ENCODE measurements at regions not wholly inside any gene's neighbourhood (a gene's known extent, or its start where the extent isn't known, plus 50 kb on each side); places are given as distances from the start of the nearest gene placed in this dataset.
"Not testable (repeated sequence)": the region's sequence is repeated elsewhere in the genome, so short reads cannot be mapped to it uniquely, and the experiment has no call there.

DNA sequence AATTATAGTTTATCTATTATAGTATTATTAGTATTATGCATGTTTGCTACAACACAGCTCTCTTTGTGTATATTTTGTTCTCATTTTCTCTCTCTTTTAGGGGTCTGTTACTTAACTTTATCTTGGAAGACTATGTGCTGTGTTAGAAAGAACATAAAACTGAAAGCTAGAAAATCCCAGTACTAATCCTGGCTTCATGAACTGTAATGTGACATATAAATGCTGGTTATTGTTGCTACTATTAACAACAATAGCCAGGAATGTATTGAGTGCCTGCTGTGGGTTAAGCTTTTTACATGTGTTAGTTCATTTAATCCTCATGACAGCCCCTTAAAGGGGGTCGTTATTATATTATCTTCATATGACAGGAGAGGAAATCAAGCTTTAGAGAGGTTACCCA lies 170.0 kb upstream of the DTNBP1 start:
- no peak for DNase-seq (ENCODE audit: low read depth)

DNA sequence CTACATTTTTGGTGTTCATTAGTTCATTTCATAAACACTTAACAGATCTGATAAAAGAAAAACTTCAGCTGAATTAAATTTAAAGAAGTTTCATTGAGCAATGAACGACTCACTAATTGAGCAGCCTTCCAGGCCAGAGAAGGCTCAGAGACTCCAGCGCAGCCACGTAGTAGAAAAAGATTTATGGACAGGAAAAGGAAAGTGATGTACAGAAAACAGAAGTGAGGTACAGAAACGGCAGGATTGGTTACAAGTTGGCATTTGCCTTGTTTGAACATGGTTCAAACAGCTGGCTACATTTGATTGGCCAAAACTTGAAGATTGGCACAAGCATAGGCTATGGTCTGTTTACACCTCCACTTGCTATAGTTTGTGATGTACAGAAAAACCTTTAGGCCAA lies 166.3 kb upstream of the DTNBP1 start:
- DNase-seq (ENCODE audit: low read depth) = no peak

DNA sequence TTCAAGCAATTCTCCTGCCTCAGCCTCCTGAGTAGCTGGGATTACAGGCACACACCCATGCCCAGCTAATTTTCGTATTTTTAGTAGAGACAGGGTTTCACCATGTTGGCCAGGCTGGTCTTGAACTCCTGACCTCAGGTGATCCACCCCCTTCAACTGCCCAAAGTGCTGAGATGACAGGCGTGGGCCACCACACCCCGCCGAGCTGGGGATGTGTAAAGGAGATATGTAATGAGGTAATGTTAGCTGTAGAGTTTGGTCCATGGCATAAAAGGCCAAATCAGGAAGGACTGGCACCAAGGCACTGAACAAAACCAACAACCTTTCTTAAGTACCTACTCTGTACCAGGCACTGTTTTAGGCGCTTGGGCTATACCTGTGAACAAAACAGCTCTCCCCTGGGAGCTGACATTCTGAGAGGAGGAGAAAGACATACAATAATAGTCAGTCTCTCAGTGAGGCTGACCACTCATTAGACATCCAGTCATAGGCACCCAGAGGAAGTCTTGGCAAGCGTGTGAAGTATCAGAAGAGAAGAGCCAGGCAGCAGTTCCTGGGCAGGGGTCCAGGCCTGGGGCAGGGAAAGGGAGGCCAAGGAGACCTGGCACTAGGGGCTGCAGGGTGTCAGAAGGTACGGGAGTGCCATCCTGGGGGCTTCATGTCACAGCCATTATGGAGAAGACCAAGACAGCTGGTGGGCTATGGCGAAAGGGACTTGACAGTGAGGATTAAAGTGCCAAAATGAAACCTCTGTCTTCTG lies 164.8 kb upstream of the DTNBP1 start:
- no peak for DNase-seq (ENCODE audit: low read depth)

DNA sequence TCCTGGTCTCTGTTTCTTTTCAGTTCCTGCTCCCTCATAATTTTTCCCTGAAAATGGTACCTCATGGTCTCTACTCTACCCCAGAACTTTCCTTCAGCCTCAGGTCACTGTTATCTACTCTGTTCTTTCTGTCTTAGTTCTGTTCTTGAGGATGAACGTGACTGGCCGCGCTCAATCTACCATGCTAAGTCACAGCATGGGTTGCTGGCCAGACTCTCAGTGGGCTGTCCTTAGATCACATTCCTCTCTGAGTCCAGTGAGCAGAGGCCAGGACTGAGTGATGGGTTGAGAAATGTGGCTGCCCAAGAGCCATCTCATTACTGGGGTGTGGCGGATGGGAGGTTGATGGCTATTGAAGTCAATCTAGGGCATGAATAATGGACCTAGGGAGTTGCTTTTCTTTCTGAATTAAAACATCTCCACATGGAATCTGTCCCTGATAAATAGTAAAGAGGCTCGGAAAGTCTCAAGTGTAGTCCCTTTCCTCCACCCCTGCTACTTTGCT lies 164.0 kb upstream of the DTNBP1 start:
- no peak for DNase-seq (ENCODE audit: low read depth)

DNA sequence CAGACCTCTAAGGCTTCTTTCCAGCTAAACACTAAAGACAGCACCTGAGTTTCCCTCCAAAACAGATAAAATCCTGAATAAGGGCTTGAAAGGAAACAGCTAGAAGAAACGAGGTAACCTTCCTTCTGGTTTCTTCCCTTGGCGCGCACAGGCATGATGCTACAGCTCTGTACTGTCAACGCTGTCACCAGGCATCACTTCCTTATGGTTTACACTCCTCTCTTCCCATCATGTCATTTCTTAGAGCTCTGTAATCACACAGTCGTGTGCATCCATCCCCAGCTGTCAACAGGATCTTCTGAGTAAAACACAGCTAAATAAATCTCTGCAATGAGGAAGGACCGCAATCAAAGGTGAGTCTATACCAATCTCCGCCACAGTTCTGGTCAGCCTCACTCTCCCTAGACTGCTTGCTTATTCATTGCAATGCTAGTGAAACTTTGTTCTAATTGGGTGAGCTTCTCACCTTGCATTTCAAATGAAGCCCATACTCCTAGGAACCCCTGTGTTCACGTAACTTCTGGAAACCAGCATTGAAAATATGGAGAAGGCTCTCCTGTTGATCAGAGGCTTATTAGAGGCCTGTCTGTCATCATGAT lies 162.6 kb upstream of the DTNBP1 start:
- no peak for DNase-seq (ENCODE audit: low read depth)

DNA sequence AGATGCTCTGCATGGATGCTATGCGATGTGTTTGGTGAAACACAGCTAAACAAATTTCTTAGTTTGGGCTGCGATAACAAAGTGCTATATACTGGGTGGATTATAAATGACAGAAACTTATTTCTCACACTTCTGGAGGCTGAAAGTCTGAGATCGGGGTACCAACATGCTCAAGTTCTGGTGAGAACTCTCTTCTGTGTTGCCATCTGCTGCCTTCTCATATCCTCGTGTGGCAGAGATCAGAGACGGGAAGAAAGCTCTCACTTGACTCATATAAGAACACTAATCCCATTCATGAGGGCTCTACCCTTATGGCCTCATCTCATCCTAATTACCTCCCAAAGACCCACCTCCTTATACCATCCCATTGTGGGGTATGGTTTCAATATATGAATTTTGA lies 162.0 kb upstream of the DTNBP1 start:
- no peak for DNase-seq (ENCODE audit: low read depth)

DNA sequence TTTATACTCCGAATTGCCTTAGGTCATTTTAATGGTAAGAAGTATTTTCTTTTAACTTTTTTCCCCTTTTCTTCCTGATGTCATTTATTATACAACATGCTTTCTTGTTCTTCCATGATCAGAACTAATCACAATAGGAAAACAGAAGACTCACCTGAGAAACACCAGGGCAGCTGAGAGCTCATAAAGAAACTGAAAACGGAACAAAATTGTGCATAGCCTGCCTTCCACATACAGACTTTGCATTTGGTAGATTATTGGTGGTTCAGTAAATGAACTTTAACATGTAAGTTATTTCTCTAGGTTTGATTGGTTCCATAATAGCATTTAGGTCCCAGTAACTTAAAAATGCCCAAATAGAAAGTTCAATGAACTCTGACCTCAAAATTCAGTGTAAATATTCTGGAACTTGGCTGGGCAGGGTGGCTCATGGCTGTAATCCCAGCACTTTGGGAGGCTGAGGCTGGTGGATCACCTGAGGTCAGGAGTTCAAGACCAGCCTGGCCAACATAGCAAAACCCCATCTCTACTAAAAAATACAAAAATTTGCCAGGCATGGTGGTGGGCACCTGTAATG lies 161.1 kb upstream of the DTNBP1 start:
- no peak for DNase-seq (ENCODE audit: low read depth)

DNA sequence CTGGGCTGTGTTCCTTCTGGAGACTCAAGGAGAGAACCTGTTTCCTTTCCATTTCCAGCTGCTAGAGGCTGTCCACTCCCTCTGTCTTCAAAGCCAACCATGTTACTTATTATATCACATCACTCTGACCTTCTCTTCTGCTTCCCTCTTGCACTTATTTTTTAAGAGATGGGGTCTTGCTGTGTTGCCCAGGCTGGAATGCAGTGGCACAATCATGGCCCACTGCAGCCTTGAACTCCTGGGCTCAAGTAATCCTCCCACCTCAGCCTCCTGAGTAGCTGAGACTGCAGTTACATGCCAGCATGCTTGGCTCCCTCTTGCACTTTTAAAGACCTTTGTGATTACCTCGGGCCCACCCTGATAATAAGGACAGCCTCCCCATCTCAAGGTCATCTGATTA lies 160.0 kb upstream of the DTNBP1 start:
- DNase-seq (ENCODE audit: low read depth) = no peak

DNA sequence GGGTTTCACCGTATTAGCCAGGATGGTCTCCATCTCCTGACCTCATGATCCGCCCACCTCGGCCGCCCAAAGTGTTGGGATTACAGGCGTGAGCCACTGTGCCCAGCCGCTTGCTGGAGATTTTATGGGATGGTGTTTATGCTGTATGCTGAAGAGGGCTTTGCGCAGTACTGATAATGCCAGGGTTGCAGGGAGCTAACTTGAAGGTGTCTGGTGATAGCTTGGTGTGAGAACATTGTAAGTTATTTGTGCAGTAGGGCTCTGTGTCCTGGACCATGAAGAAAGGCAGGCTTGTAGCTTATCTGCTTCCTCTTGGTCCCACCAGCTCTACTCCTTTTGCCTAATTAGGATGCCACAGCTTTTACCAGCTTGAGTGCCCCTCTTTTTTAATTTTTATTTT lies 157.0 kb upstream of the DTNBP1 start:
- DNase-seq (ENCODE audit: low read depth) = no peak

DNA sequence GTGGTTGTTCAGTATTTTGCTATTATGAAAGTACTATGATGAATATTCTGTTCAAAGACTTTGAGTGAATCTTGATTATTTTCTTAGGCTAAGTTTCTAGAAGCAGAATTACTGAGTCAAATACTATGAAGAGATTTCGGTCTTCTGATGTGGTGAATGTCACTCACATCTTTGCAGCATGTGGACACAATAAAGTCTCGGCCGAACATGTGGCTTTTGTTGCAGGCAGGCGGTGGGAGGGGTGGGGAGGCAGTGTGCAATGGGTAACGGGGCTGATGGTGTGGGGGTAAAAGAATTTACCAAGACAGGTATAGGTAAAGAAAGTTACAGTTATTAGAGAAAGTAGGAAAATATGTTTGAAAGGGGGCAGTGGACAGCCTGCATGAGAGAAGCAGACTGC lies 156.4 kb upstream of the DTNBP1 start:
- no peak for DNase-seq (ENCODE audit: low read depth)

DNA sequence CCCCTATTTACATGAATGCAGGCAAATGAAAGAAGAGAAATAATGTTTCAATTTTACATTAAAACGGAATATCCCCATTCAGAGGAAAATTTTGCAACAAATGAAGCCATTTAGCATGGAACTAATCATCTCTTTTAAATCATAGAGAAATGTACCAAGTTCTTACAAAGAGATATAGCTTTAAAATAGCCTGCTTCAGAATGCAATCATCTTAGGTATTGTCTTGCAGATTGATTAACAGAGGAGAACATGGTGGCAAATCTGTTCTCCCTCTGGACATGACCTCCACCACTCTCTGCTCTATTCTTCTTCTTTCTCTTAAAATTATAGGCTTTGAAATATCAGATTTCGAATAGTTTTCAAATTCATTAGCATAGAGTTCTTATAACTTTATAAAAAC lies 155.7 kb upstream of the DTNBP1 start:
- DNase-seq (ENCODE audit: low read depth) = no peak

DNA sequence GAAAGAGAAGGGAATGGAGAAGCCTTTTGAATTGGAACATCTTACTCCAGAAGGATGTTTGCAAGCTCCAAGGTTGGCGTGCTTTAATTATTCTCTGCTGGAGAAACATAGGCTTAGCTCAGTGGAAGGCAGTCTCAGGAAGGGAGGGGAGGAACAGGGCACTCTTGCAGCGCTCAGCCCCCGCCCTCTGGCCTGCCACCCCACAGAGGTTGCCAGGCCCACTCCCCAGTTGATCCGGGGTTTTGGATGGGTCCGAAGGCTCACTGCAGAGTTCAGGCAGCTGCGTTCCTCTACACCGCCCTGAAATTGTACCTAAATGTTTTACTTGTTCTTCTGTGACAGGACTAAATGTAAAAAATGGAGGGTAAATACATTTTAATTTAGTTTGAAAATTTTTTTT lies 155.2 kb upstream of the DTNBP1 start:
- DNase-seq (ENCODE audit: low read depth) = no peak

DNA sequence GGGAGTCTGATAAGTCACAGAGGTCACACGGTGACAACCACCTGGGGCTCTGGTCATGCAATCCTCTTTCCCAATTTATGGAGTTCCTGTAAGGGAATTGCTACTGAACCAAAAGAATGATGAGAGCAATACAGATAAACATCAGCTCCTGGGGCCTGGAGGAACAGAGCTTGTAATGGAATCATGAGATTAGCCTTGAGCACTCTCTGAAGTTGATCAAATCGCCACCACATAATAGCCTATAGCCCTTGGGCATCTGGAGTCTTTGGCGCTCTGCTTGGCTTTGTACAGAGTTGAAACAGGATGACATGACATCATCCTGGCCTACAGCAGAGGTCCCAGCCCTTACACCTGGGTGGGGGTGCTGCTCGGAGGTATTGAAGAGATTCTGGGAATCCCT lies 154.3 kb upstream of the DTNBP1 start:
- DNase-seq (ENCODE audit: low read depth) = no peak

DNA sequence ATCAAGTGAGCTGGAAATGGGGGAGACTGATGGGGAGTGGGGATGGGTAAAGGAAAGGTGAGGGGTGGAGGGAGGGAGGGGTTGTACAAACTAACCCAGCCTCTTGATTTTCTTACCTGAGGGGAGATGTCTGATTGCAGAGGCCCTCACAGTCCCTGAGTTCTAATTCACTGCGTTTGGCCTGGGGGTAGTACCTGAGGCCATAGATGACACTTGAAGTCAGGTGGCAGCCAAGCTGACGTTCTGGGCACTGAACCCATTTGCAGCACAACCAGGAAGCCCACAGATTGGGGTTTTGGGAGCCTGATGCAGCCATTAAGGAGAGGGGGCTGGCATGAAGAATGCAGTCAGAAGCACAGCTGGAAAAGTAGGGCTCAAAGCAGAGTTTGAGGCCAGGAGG lies 153.8 kb upstream of the DTNBP1 start:
- DNase-seq (ENCODE audit: low read depth) = no peak

DNA sequence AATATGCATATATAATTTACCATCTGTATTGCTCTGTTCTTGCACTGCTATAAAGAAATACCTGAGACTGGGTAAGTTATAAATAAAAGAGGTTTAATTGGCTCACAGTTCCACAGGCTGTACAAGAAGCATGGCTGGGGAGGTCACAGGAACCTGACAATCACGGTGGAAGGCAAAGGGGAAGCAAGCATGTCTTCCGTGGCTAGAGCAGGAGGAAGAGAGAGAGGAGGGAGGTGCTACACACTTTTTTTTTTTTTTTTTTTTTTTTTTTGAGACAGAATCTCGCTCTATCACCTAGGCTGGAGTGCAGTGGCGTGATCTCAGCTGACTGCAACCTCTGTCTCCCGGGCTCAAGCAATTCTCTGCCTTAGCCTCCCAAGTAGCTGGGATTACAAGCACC lies 150.9 kb upstream of the DTNBP1 start:
- DNase-seq (ENCODE audit: low read depth) = not testable (repeated sequence)

DNA sequence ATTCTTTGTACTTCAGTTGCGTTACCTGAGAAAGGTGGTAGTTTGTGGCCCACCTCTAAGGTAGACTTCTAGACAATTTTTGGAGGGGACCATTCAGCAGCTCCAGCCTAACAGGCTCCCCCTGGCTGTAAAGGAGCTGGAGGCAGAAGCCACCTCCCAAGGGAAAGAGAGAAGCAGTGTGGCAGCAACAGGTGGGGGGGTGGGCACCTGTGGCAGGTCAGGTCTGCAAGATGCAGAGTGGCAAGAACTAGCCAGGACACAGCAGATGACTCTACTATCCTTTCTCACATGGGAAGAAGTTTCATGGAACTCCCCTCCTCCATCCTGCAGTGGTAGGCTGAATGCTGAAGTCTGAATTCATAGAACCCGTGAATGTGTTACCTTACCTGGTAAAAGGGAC lies 148.3 kb upstream of the DTNBP1 start:
- DNase-seq (ENCODE audit: low read depth) = no peak

DNA sequence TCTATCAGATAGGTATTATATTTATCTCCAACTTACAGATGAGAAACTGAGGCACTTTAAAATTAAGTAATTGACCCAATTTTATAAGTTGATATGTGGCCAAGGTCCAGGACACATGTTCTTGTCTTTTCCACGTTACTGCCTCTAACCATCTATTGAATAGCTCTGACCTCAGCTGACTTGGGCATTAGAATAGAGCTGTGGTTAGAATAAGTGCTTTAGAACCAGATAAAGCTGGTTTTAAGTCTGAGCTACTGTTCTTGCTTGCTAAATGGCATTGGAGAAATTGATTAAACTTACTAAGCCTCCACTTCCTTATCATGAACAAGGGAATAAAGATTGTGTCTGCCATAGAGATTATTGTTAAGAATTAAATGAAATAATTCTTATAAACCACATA lies 147.8 kb upstream of the DTNBP1 start:
- no peak for DNase-seq (ENCODE audit: low read depth)

DNA sequence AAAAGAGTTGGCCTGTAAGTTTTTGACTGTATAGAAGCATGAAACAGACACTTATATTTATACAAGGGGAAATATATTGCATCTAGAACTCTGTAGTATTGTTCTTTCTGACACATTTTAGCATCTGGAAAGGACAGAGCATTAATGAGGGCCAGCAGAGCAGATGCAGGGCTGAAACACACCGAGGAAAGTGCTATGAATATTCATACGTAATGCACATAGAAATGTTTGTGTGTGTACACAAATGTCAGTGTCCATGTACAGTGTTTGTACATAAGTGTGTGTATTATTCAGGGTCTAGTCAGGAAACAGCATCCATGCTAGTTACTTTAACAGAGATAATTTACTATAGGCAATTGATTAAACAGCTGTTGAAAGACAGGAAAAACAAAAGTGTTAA lies 146.5 kb upstream of the DTNBP1 start:
- DNase-seq (ENCODE audit: low read depth) = no peak

DNA sequence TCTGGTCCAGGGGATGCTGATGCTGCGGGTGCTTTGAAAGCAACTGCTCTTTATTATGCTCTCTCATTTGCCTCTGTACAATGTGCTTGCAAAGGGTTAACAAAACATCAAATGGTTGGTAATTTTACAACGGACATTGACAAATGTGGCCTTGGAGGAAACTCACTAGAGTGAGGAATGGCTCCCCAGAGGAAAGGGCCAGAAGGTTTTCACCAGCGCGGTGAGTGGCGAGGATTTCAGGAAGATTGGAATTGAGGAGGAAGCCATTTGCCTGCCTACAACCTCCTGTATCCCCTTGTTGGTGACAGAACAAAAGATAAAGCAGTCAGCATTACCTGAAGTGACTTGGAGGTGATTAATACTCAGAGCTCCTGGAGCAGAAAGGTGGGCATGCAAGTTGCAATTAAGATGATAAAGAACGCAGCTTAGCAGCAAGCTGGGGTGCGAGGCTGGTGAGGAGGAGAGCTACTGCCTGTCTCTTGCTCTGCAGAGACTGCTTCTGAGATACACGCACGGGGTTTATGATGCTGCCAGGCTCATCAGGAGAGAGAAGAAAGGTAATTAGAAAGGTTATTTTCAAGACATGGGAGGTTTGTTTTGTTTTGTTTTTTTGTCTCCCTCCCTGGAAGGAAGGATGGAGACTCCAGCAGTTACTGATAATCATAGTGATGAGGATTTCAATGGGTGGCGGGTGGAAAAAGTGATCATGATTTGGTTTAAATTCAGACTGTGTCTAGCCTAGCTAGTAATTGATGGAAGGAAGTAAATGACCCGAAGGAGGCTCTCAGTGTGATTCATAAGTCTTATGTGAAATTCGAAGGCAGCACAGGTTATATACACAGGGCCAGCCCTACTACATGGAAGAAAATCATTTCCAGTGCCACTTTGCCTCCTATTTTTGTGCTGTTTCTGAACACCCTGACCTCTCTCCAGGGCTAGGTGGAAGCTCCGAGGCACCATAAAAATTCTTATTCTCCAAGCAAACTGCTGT lies 141.6 kb upstream of the DTNBP1 start:
- DNase-seq (ENCODE audit: low read depth) = no peak

DNA sequence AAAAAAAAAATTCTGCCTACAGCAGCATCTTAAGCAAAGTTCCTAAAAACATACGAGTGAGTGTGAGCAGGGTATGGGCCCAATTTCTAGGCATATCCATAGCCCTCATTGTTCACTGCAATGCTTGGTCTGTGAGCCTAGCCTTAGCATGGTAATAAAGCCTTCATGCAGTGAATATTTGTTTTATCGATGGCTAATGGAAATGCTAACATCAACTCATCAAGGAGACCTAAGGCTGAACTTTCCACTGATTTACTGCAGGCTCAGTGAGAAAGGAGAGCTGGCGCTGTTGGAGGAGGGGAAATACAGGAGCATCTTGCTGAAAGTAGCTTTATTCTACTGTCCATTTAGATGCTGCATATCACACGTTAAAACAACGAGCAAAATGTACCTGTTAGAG lies 139.6 kb upstream of the DTNBP1 start:
- no peak for DNase-seq (ENCODE audit: low read depth)

DNA sequence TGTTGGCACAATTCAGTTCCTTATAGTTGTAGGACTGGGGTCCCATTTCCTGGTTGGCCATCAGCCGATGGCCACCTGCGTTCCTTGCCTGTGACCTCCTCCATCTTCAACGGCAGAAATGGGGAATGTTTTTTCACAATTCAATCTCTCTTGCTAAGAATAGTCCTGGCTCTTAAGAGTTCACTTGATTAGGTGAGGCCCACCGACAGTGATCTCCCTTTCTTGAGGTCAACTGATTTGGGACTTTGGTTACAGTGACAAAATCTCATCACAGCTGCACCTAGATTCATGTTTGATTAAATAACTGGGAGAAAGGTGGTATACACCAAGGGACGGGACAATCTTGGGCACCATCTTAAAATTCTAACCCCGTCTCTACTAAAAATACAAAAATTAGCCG lies 139.1 kb upstream of the DTNBP1 start:
- DNase-seq (ENCODE audit: low read depth) = no peak

DNA sequence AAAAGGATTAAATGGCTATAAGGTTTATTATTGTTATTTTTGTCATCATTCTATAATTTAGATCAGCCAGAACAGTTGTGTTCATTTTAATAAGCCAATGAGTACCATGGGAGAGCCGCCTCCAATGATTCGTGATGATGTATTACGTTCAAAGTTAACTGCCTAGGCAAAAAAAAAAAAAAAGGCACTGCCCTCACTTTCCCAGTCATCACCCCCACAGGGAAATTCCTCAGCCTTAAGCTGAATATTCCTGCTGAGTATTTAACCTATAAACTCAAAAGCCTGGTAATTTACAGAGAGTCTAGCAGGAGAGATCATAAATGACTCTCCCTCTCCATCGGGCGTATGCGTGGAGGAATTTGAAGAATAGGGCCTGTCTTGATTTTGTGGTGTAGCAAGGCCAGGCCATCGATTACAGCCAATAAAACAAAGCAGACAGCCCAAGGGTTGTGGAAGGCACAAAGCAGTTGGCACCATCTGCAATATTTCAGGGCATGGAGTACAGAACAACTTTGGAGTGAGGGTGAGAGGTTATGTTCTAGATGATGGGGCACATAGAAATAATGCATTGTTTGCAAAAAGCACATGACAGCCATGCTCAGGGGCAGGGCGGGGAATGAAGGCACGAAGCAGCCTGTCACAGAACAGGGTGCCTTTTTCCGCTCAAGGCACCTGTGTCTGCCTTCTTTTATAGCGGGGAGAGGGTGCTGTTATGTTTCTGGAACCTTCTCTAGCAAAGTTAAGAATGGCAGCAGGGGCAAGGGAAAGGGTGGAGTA lies 138.2 kb upstream of the DTNBP1 start:
- no peak for DNase-seq (ENCODE audit: low read depth)

Data from activated gamma-delta T cell treated with anti-CD3 and anti-CD28 coated beads, Interleukin-2, amount 50 U/mL, for 16 hours (primary cell).